ENCODE measurements at regions not wholly inside any gene's neighbourhood (a gene's known extent, or its start where the extent isn't known, plus 50 kb on each side); places are given as distances from the start of the nearest gene placed in this dataset.

- Histone ChIP-seq H3K27ac (no peak overlapping the region), H3K9me3 (no peaks in the 10 kb centered on the region), H3K4me3 (no peak overlapping the region), H3K4me1 (no peaks in the 10 kb centered on the region), H3K36me3 (no peaks in the 10 kb centered on the region), H3K27me3 (peaks cover 0 to 6% of the 10 kb centered on the region in 2 donors)
- TF ChIP-seq POLR2A (IDR thresholded peaks at IDR 0.05) (no peak), CTCF (IDR thresholded peaks at IDR 0.05) (no peak), POLR2AphosphoS5 (IDR thresholded peaks at IDR 0.05) (no peak)
- intact Hi-C loops (cut with DNase I; ENCODE audit: low total_unique reads) = no loop called here
- no peak for DNase-seq (ENCODE audit: low spot score in 2 of 2)
Observed at GRCh38 chr1:38310079-38310478, 263.5 kb upstream of the POU3F1 start.

DNA sequence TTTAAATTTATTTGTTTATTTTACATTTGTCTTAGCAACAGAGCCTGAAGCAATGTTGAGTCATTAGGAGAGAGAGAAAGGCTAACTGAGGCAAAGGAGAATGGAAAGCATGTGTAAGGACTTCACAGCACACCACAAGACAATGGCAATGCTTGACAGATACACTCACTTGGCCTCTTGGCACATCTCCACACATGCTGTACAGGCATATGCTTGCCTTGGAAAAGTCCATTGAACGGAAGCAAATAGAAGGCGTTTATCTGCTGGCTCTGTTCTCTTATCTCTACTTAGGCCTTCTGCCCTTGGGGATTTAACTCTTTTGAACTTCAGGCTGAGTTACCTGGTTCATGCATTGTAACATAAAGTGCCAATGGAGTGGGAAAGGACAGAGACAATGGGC is 262.2 kb upstream of the POU3F1 start:
- intact Hi-C loops (cut with DNase I; ENCODE audit: low total_unique reads) = no loop called here
- no peak overlapping the region for H3K27ac ChIP-seq
- no peaks in the 10 kb centered on the region for H3K36me3 ChIP-seq
- H3K9me3 ChIP-seq = no peaks in the 10 kb centered on the region
- H3K27me3 ChIP-seq = peaks cover 0 to 8% of the 10 kb centered on the region in 2 donors
- H3K4me3 ChIP-seq = no peak overlapping the region
- H3K4me1 ChIP-seq = no peaks in the 10 kb centered on the region
- TF ChIP-seq POLR2A (IDR thresholded peaks at IDR 0.05) (no peak), CTCF (IDR thresholded peaks at IDR 0.05) (no peak), POLR2AphosphoS5 (IDR thresholded peaks at IDR 0.05) (no peak)
- no peak for DNase-seq (ENCODE audit: low spot score in 2 of 2)

GRCh38 chr1:38305666-38306065 is 259.1 kb upstream of the POU3F1 start:
- H3K27ac ChIP-seq = no peak overlapping the region
- H3K9me3 ChIP-seq = no peaks in the 10 kb centered on the region
- intact Hi-C loops (cut with DNase I; ENCODE audit: low total_unique reads) = no loop called here
- no peak overlapping the region for H3K4me3 ChIP-seq
- DNase-seq (ENCODE audit: low spot score in 2 of 2) = no peak
- H3K27me3 ChIP-seq = peaks cover 0 to 8% of the 10 kb centered on the region in 2 donors
- H3K4me1 ChIP-seq = no peaks in the 10 kb centered on the region
- no peak for TF ChIP-seq POLR2A (IDR thresholded peaks at IDR 0.05)
- TF ChIP-seq CTCF (IDR thresholded peaks at IDR 0.05) = no peak
- TF ChIP-seq POLR2AphosphoS5 (IDR thresholded peaks at IDR 0.05) = no peak
- H3K36me3 ChIP-seq = no peaks in the 10 kb centered on the region

DNA sequence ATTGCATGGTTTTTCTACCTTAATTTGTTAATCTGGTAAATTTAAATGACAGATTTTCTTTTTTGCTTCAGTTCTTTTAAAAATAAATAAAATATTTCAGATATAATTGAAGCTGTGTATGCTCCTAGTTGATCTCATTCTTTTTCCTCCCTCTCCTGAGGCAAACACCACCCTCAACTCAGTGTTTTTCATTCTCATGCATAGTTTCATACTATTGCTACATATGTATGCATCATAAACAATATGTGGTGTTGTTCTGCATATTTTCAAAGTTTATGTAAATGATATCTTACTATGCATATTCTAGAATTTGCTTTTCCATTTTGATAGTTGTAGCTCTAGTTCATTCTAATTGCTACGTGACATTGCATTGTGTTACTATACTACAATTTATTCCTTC is 257.2 kb upstream of the POU3F1 start:
- Histone ChIP-seq H3K4me3 (no peak overlapping the region), H3K4me1 (no peaks in the 10 kb centered on the region), H3K27me3 (peaks cover 0 to 5% of the 10 kb centered on the region in 2 donors), H3K27ac (no peak overlapping the region), H3K9me3 (no peaks in the 10 kb centered on the region), H3K36me3 (no peaks in the 10 kb centered on the region)
- no peak for DNase-seq (ENCODE audit: low spot score in 2 of 2)
- TF ChIP-seq POLR2A (IDR thresholded peaks at IDR 0.05) (no peak), CTCF (IDR thresholded peaks at IDR 0.05) (no peak), POLR2AphosphoS5 (IDR thresholded peaks at IDR 0.05) (no peak)
- intact Hi-C loops (cut with DNase I; ENCODE audit: low total_unique reads) = no loop called here

DNA sequence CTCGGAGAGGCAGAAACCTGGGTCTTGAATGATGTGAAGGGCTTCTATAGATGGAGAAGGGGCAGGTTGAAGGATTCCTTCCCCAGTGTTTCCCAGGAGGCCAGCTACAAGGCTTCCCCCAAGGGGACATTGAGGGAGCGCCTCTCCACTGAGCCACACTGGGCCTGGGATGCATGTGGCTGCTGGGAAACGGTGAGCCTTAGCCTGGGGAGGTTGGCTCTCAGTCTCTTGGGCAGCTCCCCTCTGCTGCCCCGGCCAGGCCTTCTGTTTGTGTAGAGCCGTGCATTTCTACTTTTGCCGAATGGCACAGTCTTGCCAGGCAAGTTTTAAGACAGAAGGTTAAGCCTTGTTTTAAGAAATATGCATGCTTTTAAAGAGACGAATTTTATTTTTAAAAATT is 254.4 kb upstream of the POU3F1 start:
- peaks cover 0 to 3% of the 10 kb centered on the region in 2 donors for H3K27me3 ChIP-seq
- H3K4me1 ChIP-seq = no peaks in the 10 kb centered on the region
- DNase-seq (ENCODE audit: low spot score in 2 of 2) = no peak

More for the DNA sequence above, 254.4 kb upstream of the POU3F1 start:
- Histone ChIP-seq H3K9me3 (no peaks in the 10 kb centered on the region), H3K27ac (no peak overlapping the region), H3K4me3 (no peak overlapping the region), H3K36me3 (no peaks in the 10 kb centered on the region)
- no peak for TF ChIP-seq CTCF (IDR thresholded peaks at IDR 0.05)
- TF ChIP-seq POLR2A (IDR thresholded peaks at IDR 0.05) = no peak
- no peak for TF ChIP-seq POLR2AphosphoS5 (IDR thresholded peaks at IDR 0.05)
- intact Hi-C loops (cut with DNase I; ENCODE audit: low total_unique reads) = no loop called here

Measured in breast epithelium (tissue), 4 donors.